Fibroblast of lung (primary cell): ENCODE measurements at regions not wholly inside any gene's neighbourhood (a gene's known extent, or its start where the extent isn't known, plus 50 kb on each side); places are given as distances from the start of the nearest gene placed in this dataset.

Experiments used
- DNase-seq, 2 donors: peaks; one replicate each; pipeline versions ENCODE4 v3.0.0 to v3.0.0-alpha.2; 2010; ENCODE audit warnings: low read depth in 2 of 2
- H2AFZ ChIP-seq: 2 replicates; pipeline ENCODE4 v1.5.1; 2012; ENCODE audit warnings: low read length, control low read depth, inconsistent platforms
- H3K27ac ChIP-seq: 2 replicates; pipeline ENCODE4 v1.5.1; 2011; ENCODE audit warnings: low read length, control low read depth; ENCODE audit not compliant: insufficient read depth
- H3K27me3 ChIP-seq: 2 replicates; pipeline ENCODE4 v1.5.1; 2011; ENCODE audit warnings: mild to moderate bottlenecking, low read length; ENCODE audit not compliant: control insufficient read depth, insufficient read depth
- H3K36me3 ChIP-seq: 2 replicates; pipeline ENCODE4 v1.5.1; 2011; ENCODE audit warnings: low read length; ENCODE audit not compliant: control insufficient read depth, insufficient read depth
- H3K4me1 ChIP-seq: 2 replicates; pipeline ENCODE4 v1.5.1; 2011; ENCODE audit warnings: low read length; ENCODE audit not compliant: control insufficient read depth, insufficient read depth; ENCODE audit errors: extremely low read depth
- H3K4me2 ChIP-seq: 2 replicates; pipeline ENCODE4 v1.5.1; 2011; ENCODE audit warnings: low read length, control low read depth; ENCODE audit not compliant: insufficient read depth; ENCODE audit errors: extremely low read depth
- H3K4me3 ChIP-seq, 4 experiments: fragments of 200-600 bp in 1 of 4; sonication (generic) in 1 of 4; replicated peaks in 1 of 4; 2 replicates each; pipeline ENCODE4 v1.5.1; 2011 to 2016; ENCODE audit warnings: low read length in 4 of 4, low read depth in 3 of 4, mild to moderate bottlenecking in 3 of 4, control low read depth in 2 of 4, inconsistent platforms in 1 of 4, mixed read lengths in 1 of 4; ENCODE audit not compliant: insufficient read depth in 1 of 4; ENCODE audit errors: control extremely low read depth in 1 of 4
- H3K79me2 ChIP-seq: 2 replicates; pipeline ENCODE4 v1.5.1; 2012; ENCODE audit warnings: mild to moderate bottlenecking, low read length, inconsistent platforms; ENCODE audit not compliant: control insufficient read depth, insufficient read depth
- H3K9ac ChIP-seq: 2 replicates; pipeline ENCODE4 v1.5.1; 2011; ENCODE audit warnings: mild to moderate bottlenecking, low read length, control low read depth; ENCODE audit not compliant: insufficient read depth
- H3K9me3 ChIP-seq: 2 replicates; pipeline ENCODE4 v1.5.1; 2012; ENCODE audit warnings: low read depth, low read length; ENCODE audit not compliant: control insufficient read depth, insufficient read depth
- H4K20me1 ChIP-seq: 2 replicates; pipeline ENCODE4 v1.5.1; 2011; ENCODE audit warnings: low read length; ENCODE audit not compliant: control insufficient read depth, insufficient read depth; ENCODE audit errors: extremely low read depth
- CTCF ChIP-seq, 2 donors: IDR thresholded peaks in 1 of 2; conservative IDR thresholded peaks in 1 of 2; 1 replicate in 1 of 2; 2 replicates in 1 of 2; pipeline ENCODE4 v1.5.1; 2011 to 2012; ENCODE audit warnings: low read length in 2 of 2, control low read depth in 1 of 2, inconsistent platforms in 1 of 2, low read depth in 1 of 2, mild to moderate bottlenecking in 1 of 2
- EZH2 ChIP-seq: IDR thresholded peaks from 2 replicates; pipeline ENCODE4 v1.5.1; 2012; ENCODE audit warnings: low read length, control low read depth, mild to moderate bottlenecking; ENCODE audit errors: missing control alignments

- no peaks in the 10 kb centered on the region for H3K4me1 ChIP-seq
- H3K9me3 ChIP-seq: no peaks in the 10 kb centered on the region
- no peak overlapping the region for H3K27ac ChIP-seq
- H3K4me3 ChIP-seq: no peak overlapping the region
- H3K4me2 ChIP-seq: no peak overlapping the region
- H4K20me1 ChIP-seq: no peaks in the 10 kb centered on the region
- no peak overlapping the region for H2AFZ ChIP-seq
- no peak overlapping the region for H3K9ac ChIP-seq
- H3K36me3 ChIP-seq: no peaks in the 10 kb centered on the region
- H3K79me2 ChIP-seq: no peaks in the 10 kb centered on the region
- TF ChIP-seq CTCF (conservative IDR thresholded peaks at IDR 0.05 in 1 of 2, IDR thresholded peaks at IDR 0.05 in 1 of 2; ENCODE audit: low read depth in 1 of 2, low read length in 2 of 2): no peak
- TF ChIP-seq EZH2: no peak
- H3K27me3 ChIP-seq: no peaks in the 10 kb centered on the region
- DNase-seq: no peak
Measured at GRCh38 chr2:139317259-139317658, 537.1 kb upstream of the NXPH2 start.

DNA sequence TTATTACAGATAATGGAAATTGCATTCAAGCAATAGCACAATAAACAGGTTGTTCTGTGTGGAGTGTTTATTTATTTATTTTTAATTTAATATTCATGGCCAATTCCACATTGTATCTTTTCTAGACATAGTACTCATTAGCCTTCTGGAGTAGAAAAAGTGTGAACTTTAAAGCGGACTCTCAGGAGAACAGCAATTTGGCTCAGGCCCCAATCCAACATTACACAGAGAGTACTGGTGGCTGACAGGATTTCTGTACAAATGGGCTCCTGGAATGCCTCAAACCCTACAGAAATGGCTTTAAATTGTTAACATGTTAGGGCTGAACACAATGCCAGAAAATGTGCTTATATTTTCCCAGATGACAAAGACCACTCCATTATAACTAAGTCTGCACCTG lies 533.9 kb upstream of the NXPH2 start:
- DNase-seq: no peak
- no peaks in the 10 kb centered on the region for H3K4me1 ChIP-seq
- H3K36me3 ChIP-seq: no peaks in the 10 kb centered on the region
- H3K4me2 ChIP-seq: no peak overlapping the region
- no peak overlapping the region for H3K9ac ChIP-seq
- no peak overlapping the region for H3K4me3 ChIP-seq
- H4K20me1 ChIP-seq: no peaks in the 10 kb centered on the region
- TF ChIP-seq CTCF (conservative IDR thresholded peaks at IDR 0.05 in 1 of 2, IDR thresholded peaks at IDR 0.05 in 1 of 2; ENCODE audit: low read depth in 1 of 2, low read length in 2 of 2): no peak
- TF ChIP-seq EZH2: no peak
- no peaks in the 10 kb centered on the region for H3K9me3 ChIP-seq
- H2AFZ ChIP-seq: no peak overlapping the region
- H3K79me2 ChIP-seq: no peaks in the 10 kb centered on the region
- H3K27me3 ChIP-seq: no peaks in the 10 kb centered on the region
- no peak overlapping the region for H3K27ac ChIP-seq

GRCh38 chr2:139296672-139297209 lies 516.6 kb upstream of the NXPH2 start:
- Histone ChIP-seq H3K4me2 (no peak overlapping the region), H3K27me3 (no peaks in the 10 kb centered on the region), H3K79me2 (no peaks in the 10 kb centered on the region), H3K9me3 (no peaks in the 10 kb centered on the region), H3K4me1 (no peaks in the 10 kb centered on the region), H3K27ac (no peak overlapping the region), H3K36me3 (no peaks in the 10 kb centered on the region), H3K4me3 (no peak overlapping the region), H2AFZ (no peak overlapping the region), H4K20me1 (no peaks in the 10 kb centered on the region), H3K9ac (no peak overlapping the region)
- no peak for TF ChIP-seq CTCF (conservative IDR thresholded peaks at IDR 0.05 in 1 of 2, IDR thresholded peaks at IDR 0.05 in 1 of 2; ENCODE audit: low read depth in 1 of 2, low read length in 2 of 2)
- TF ChIP-seq EZH2: no peak
- no peak for DNase-seq
